Fibroblast of mammary gland (primary cell): ENCODE measurements at regions not wholly inside any gene's neighbourhood (a gene's known extent, or its start where the extent isn't known, plus 50 kb on each side); places are given as distances from the start of the nearest gene placed in this dataset.

Experiments
- DNase-seq: peaks from one replicate; pipeline ENCODE4 v3.0.0-alpha.2; 2010; ENCODE audit warnings: low read depth
- H3K4me3 ChIP-seq: 2 replicates; pipeline ENCODE4 v1.5.1; 2011; ENCODE audit warnings: low read depth, mild to moderate bottlenecking, low read length, moderate library complexity; ENCODE audit not compliant: control insufficient read depth
- CTCF ChIP-seq: conservative IDR thresholded peaks from 2 replicates; pipeline ENCODE4 v1.5.1; 2011; ENCODE audit warnings: low read depth, low read length, inconsistent platforms; ENCODE audit not compliant: control insufficient read depth, insufficient read depth

GRCh38 chr16:80337786-80338185, 203.0 kb upstream of the DYNLRB2 start:
- no peak for DNase-seq
- no peak overlapping the region for H3K4me3 ChIP-seq
- TF ChIP-seq CTCF: no peak

DNA sequence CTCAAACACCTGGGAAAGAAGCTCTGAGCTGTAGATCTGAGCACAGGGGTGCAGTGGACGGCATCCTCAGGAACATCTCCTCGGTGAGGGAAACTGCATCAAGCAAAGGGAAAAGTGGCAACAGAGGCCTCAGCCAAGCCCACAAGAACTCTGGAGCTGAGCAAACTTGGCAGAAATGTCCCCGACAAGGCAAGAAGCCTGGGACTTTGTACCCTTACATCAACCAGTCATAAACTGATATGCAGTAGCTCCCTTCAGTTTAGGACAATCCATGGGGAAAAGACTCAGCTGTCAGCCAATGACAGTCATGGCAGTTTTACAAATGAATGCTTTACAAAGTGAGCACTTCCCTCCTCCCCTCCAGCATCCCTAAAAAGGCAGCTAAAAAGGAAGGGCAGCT, 210.0 kb upstream of the DYNLRB2 start:
- DNase-seq: no peak
- H3K4me3 ChIP-seq: no peak overlapping the region
- no peak for TF ChIP-seq CTCF

GRCh38 chr16:80330150-80330549, 210.6 kb upstream of the DYNLRB2 start:
- TF ChIP-seq CTCF: no peak
- no peak for DNase-seq
- no peak overlapping the region for H3K4me3 ChIP-seq

- no peak for DNase-seq
Measured at GRCh38 chr16:80327740-80328139, 213.1 kb upstream of the DYNLRB2 start.

GRCh38 chr16:80324371-80324770, 216.4 kb upstream of the DYNLRB2 start:
- no peak overlapping the region for H3K4me3 ChIP-seq
- TF ChIP-seq CTCF: no peak
- no peak for DNase-seq

More at GRCh38 chr16:80327740-80328139, 213.1 kb upstream of the DYNLRB2 start:
- TF ChIP-seq CTCF: no peak
- H3K4me3 ChIP-seq: no peak overlapping the region

DNA sequence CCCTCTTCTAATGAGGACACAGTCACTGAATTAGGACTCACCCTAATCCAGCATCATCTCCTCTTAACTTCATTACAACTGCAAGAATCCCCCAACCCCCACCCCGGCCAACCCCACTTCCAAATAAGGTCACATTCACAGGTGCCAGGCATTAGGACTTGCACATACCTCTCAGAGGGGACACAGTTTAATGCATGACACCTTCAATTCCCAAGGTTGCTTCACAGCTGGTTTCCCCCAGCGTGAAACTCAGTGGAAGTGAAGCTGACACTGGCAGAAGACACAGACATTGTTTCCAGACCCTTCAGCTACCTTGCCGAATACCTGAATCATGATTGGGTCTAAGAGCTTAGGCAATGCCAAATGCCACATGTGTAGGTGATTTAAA, 217.0 kb upstream of the DYNLRB2 start:
- no peak overlapping the region for H3K4me3 ChIP-seq
- DNase-seq: no peak
- no peak for TF ChIP-seq CTCF

DNA sequence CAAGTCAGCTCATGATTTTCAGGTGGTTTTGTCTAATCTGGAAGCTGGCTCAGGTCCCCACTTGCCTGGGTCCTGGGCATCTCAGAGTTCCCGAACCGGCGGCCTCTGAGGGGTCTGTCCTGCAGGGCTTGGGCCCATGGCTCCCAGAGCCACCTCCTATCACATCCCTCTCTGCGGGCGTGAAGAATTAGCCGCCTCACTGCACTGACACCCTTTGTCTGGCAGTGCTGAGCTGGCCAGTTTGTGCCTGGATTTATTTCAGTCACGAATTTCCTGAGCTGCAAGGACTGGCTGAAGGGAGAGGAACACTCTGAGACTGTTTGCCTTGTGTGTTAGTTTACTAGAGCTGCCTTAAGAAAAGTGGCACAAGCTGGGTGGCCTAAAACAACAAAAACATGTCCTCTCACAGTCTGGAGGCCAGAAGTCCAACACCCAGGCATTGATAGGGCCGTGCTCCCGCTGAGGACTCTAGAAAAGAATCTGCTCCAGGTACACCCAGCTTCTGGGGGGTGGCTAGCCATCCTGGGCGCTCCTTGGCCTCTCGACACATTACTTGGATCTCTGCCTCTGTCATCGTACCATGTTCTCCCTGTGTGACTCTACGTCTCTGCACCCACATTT, 217.5 kb upstream of the DYNLRB2 start:
- no peak overlapping the region for H3K4me3 ChIP-seq
- TF ChIP-seq CTCF: no peak
- no peak for DNase-seq
